Iris pigment epithelial cell (primary cell): ENCODE measurements at regions not wholly inside any gene's neighbourhood (a gene's known extent, or its start where the extent isn't known, plus 50 kb on each side); places are given as distances from the start of the nearest gene placed in this dataset.
"Not testable (repeated sequence)": the region's sequence is repeated elsewhere in the genome, so short reads cannot be mapped to it uniquely, and the experiment has no call there.

ENCODE experiments used
- DNase-seq: peaks from one replicate; pipeline ENCODE4 v3.0.0-alpha.2; 2011; ENCODE audit warnings: low read depth

DNA sequence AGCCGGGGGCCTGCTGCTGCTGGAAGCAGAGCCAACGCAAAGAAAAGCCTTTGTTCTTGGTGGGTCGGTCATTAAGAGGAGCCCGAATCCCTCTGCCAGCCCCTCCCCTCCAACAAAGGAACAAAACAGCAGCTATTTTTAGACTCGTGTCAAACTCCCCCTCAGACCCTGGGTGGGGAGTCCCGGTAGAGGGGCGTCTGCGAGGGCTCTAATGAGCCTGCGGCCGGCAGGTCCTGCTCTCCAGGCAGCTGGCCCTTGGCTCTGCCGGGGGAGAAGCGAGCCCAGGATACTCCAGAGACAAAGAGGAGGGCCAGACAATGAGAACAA, 114.0 kb downstream of the LHX2 start:
- no peak for DNase-seq

DNA sequence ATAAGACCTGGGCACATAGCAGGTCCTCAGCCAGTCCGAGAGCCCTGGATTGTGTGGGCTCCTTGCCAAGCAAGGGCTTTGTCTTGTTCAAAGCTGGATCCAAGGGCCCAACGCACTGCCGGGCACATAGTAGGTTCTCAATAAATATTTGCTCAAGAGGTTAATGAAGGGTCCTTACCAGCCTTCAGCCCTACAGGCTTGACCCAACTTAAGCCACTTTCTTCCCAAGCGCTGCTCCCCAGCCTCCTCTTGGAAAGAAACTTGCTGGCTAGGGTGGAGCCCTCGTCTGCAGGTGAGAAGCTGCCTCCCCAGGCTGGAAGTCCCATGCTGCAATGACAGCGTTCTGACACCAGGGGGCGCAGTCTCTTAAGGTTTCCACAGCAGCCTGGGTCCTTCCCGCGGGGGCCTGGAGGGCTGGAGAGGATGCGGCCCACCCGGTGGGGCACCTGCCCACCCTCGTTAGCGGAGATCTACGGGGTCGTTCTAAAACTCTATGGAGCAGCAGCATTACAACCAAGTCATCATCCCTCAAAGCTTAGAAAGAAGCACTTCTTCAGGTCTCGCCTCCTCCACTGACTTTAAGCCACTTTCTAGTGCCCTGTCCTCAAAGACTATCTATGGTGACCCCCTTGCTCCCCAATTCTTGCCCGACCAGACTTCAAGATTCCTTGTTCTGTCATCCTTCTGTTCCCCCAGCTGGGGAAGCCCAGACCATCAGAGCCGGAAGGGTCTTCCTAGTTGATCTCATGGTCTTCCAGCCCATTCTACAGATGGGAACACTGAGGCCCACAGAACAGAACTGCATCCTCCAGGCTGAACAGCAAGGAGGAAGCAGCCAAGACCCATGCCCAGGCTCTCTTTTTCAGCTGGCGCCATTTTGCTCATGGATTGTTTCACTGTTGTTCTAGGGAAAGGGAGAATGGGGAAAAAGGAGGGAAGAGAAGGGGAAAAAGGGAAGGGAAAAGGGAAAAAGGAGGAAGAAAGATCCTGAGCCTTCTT, 115.4 kb downstream of the LHX2 start:
- DNase-seq, result peak; percentile 56

DNA sequence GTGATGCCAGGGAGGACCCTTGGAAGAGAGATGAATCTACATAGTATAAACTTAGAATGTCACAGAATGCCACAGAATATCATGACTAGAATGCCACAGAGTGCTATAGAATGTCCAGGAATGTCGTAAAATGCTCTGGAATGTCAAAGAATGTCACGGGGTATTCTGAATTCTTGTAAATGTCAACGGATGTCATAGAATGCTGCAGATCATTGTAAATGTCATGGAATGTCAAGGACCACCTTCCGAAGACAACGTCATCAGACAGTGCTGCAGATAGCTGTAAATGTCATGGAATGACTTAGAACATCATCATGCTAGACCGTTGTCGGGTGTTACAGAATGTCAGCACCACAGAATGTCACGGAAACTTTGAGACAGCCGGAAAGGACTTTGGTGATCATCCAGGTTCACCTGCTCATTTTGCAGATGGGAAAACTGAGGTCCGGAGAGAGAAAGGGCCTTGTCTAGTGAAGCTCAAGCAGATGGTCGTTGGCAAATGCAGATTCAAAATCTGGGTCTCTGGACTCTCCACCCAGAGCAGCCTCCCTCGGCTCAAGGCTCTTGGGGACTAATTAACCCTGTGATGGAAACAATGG, 117.1 kb downstream of the LHX2 start:
- DNase-seq, result no peak

DNA sequence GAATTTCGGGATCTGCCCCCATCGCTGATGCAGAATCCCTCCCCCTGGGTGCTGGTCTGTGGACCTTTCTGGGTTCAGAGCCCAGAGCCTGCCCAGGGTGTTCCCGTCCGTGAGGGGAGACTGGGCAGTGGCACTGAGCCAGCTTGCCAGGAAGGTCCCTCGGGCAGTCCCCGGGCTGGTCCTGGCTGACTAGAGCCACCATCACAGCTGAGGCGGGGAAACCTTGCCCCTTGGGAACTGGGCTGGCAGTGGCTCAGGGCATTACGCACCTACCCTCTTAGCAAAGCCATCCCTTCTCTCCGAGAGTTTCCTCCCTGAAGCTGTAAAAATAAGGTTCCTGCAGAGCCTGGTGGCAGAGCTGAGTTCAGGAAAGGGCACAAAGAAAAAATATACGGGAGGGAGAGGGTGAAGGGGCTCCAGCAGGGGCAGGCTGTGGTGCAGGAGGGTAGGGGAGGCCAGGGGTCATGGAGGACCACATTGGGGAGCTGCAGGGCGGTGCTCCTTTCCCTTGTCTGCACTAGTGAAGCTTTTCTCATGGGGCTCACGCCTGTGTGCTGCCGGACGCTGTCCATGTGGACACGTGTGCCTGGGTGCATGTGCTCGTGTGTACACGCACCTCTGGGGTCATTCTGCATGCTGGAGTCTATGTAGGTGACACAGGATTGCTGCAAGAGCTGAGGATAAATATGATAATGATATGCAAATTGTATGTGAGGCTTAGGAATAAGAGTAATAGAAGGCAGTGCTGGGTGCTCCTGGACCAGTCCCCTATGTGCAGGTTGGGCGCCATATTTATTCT, 118.9 kb downstream of the LHX2 start:
- DNase-seq, result no peak

DNA sequence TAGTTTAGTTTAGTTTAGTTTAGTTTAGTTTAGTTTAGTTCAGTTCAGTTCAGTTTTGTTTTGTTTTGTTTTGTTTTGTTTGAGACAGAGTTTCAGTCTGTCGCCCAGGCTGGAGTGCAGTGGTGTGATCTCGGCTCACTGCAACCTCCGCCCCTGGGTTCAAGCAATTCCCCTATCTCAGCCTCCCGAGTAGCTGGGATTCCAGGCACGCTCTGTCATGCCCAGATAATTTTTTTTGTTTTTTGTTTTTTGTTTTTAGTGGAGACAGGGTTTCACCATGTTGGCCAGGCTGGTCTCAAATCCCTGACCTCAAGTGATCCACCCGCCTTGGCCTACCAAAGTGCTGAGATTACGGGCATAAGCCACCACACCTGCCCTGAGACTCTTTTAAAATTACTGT, 120.0 kb downstream of the LHX2 start:
- DNase-seq, result not testable (repeated sequence)

DNA sequence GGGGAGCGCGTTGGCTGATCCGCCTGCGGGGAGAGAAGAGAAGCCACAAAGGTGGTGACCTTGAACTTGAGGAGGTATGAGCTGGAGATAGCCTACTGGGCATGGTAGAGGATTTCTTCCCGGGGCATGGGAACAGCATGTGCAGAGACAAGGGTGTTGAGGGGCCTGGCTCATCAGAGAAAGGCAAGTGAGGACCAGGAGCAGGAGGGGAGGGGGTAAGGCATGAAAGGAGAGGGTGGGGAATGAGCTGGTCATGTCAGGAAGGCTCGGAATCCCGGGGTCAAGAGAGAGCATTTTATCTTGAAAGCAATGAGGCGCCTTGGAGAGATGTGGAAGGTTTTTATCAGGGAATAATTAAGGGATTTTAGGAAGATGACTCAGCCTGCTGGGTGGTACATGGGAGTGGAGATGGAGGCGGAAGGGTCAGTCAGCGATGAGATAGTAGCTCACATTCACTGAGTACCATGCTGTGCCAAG, 121.1 kb downstream of the LHX2 start:
- DNase-seq, result no peak

DNA sequence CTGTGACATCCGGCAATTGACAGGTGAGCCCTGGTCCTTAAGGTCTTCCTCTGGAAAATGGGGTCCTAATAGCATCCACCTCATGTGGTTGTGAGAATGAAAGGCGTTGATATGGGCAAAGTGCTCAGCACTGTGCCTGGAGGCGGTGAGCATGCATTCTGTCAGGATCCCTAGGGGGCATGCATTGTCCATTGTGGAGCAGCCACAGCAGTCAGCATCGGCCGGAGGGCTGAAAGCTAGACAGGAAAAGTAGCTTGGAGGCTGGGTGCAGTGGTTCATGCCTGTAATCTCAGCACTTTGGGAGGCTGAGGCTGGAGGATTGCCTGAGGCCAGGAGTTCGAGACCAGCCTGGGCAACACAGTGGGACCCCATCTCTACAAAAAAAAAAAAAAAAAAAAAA, 122.2 kb downstream of the LHX2 start:
- DNase-seq, result peak; percentile 43

DNA sequence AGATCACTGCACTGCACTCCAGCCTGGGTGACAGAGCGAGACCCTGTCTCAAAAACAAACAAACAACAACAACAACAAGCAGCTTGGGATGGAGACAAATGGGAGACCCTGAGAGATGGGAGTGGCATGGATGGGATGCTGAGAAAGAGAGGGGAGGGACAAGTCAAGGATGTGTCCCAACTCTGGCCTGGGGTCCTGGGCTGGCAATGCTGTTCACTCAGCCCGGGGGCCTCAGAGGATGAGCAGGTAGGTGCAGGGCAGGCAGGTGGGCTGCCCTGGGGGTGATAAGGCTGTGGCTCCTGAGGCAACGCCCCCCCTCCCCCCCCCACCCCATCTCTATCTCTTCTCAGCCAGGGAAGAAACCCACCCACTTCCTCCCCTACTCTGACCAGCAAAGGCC, 123.0 kb downstream of the LHX2 start:
- no peak for DNase-seq

DNA sequence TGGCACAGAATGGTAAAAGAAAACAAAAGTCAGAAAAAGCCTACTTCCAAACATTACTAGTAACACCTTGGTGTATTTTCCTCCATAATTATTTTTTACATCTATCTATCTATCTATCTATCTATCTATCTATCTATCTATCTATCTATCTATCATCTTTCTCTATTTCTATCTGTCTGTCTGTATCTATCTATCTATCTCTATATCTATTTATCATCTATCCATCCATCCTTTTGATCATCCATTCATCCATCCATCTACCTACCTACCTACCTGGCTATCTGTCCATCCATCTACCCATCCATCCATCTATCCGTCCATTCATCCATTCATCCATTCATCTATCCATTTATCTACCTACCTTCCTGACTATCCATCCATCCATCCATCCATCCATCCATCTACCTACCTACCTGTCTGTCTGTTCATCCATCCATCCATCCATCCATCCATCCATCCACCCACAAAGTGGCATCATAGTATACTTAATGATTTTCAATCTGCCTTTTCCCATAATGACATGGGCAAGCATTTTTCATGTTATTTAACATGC, 121.9 kb upstream of the NEK6 start:
- DNase-seq, result no peak

DNA sequence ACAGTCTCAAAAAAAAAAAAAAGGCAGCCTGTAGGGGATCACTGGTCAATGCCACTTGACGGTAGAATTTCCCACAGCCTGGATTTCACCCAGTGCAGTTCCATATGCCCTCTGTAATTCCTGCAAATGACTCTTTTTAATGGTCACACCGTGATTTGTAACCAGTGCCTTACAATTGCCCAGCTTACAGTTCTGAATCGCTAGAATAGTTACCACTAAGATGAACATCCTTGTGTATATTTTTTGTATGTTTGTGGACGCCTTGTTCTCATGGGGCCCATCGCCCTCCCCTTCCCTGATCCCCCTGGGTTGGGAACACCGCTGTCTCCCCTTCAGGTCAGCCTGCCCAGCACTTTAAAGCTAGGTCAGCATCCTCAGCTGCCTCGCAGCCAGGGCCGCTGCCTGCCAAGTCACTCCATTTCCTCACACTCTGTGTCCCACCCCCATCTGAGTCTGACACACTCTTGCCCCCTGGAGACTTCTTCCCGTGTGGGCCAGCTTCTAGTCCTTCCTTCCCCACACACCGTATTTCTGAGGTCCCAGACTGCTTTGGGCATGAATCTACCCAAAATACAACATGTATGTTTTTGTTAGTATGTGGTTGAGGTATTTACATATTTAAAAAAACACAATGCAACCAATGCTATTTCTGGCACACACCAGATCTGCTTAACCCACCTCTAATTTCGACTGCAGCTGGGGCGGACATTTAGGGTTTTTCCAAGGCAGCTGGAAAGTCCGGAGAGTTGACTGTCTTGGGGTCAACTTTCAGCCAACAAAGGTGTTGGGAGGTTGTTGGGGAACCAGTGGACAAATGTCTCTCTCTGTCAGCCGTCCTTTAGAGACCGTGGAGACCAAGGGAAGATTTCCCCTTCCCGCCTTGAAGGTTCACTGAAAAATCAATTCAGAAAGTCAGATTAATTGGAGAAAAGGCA, 120.5 kb upstream of the NEK6 start:
- no peak for DNase-seq

DNA sequence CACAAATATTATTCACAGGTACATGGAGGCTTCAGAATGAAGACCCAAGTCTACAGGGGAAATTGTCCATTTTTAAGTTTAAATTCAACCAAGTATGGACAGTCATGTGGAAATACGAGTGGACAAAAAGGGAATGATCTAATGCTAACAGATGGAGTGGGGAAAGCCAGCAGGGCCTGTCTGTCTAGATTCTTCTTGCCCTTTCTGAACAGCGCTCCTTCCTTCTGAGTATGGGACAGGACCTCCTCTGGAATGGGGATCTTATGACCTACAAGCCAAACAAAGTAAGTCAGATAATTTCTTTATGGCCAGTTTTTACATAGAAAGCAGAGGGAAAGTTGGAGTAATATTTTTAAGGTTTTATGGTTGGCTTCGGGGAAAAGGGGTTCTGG, 119.8 kb upstream of the NEK6 start:
- DNase-seq, result no peak

DNA sequence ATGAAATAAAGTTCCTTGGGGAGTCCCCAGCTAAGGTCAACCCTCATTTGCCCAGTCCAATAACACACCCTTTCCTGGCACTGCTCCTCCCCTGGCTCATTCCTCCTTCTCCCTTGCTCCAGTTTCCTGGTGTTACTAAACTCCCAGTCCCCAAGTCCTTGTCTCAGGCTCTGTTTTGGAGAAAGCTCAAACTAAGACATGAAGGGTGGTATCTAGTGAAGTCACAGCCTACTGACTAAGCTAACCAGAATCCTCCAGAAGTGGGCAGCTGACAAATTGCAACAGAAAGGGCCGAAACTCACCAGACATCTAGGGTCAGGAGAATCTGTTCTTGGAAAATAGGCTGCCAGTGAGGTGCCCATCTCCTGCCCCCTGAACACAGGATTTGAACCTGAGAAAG, 118.7 kb upstream of the NEK6 start:
- DNase-seq, result peak; percentile 67

DNA sequence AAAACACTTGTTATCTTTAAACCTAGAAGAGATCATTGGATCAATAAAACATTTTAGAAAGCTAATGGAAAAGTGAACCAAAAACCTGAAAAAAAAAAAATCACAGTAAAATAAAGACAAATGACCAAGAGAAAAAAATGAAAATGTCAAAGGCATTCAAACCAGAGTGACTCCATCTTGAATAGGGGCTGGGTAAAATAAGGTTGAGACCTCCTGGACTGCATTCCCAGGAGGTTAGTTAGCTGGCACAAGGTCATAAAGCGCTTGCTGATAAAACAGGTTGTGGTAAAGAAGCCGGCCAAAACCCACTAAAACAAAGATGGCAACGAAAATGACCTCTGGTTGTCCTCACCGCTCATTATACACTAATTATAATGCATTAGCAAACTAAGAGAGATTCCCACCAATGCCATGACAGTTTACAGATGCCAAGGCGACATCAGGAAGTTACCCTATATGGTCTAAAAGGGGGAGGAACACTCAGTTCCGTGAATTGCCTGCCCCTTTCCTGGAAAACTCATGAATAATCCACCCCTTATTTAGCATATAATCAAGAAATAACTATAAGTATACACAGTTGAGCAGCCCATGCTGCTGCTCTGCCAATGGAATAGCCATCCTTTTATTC, 116.7 kb upstream of the NEK6 start:
- no peak for DNase-seq

DNA sequence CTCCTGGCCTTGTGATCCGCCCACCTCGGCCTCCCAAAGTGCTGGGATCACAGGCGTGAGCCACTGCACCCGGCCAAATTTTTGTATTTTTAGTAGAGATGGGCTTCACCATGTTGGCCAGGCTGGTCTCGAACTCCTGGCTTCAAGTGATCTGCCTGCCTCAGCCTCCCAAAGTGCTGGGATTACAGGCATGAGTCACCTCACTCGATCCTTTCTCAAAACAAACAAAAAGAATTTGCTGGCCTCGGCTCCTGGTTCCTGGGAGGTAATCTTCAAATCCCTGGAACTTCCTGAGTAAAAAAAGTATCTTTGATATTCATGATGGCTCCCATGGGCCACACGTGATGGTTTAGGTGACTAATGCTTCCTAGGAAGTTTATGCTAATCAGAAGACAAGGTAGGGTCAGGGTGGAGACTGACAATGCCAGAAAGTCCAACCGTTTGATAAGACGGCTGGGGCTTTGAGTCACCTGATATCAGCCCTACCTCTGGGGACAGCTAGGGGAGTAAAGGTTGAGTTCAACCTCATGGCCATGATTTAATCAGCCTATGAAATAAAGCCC, 113.1 kb upstream of the NEK6 start:
- peak; percentile 82 for DNase-seq

DNA sequence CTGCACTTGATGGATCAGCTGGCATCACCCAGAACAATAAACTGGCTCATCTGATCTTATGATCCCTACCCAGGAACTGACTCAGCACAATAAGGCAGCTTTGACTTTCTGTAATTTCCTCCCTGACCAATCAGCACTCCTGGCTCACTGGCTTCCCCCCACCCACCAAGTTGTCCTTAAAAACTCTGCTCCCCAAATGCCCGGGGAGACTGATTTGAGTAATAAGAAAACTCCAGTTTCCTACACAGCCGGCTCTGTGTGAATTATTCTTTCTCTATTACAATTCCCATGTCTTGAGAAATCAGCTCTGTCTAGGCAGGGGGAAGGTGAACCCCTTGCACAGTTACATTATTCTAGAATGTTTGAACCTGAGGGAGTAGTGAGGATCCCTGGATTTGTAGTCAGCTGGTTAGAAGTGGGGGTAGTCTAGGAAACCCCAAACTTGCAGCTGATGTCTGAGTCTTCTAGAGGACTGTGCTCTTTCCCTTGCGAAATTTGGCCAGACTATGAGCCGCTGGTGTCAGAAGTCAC, 111.7 kb upstream of the NEK6 start:
- DNase-seq, result peak; percentile 30

DNA sequence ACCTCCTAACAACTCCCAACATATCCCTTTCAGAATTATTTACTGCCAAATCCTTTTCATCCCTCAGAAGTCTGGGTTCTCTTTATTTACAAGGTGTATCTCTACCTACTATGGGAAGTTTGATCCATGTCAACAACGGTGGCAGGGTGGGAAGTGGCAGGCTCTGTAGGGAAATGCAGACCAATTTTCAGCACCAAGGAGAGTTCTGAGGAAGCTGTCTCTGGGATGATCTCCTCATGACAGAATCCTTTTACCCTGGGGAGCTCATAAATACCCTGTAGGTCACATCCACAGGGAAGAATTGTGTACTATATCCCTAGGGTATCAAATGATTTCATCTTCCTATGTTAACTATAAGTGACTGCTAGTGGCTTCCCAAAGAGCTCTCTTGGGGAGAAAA, 107.8 kb upstream of the NEK6 start:
- DNase-seq, result no peak

DNA sequence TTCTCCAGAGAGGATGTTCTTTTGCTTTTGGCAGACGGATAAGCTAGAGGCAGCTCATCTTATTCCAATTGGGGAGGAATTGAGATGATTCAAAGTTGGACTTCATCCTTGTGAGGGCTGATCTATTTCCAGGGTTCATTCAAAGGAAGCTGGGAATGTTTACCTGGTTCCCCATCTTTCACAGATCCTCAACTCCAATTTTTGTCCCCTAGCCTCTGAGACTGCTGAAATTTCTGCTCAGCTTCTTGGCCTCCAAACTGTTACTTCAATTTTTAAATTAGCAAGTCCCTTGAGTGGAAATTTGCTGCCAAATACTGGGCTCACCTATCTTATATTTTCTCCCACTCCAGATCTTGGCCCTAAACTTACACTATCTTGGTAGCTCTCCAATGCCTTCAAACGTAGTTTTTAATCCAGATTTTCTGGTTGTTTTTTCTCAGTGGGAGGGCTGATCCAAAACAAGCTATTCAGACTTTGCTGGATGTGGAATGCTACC, 93.9 kb upstream of the NEK6 start:
- no peak for DNase-seq

DNA sequence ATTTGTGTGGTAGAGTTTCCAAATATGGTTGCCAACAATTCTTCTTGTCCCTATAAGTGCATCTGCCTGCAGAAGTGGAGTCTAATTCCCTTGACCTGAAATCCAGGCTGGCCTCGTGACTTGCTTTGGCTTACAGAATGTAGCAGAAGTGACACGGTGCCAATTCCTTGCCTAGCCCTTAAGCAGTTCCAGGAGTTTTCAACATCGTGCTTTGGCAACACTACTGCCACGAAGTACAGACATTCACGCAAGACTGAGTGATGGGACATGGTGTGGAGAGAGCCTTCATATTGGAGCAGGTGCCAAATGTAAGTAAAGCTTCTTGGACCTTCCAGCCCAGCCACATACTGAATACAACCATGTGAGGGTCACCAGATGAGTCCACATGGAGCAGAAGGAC, 92.9 kb upstream of the NEK6 start:
- DNase-seq, result no peak

DNA sequence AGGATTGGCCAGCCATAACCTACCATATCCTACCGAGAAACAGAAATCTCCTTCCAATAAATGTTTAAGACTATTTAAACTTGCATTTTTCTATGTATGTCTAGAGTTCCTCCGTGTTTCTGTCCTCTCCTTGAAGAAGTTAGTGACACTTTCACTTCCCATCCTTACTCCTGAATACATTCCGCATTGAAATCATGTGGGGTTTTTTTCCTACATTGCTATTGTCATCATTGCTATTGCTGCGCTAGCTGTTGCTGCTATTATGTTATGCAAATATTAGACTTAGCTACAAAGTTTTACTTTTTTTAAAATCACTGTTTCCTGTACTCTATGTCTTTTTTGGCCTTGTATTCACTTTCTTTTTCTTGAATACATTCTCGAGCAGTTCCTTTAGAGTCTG, 83.3 kb upstream of the NEK6 start:
- DNase-seq, result no peak

DNA sequence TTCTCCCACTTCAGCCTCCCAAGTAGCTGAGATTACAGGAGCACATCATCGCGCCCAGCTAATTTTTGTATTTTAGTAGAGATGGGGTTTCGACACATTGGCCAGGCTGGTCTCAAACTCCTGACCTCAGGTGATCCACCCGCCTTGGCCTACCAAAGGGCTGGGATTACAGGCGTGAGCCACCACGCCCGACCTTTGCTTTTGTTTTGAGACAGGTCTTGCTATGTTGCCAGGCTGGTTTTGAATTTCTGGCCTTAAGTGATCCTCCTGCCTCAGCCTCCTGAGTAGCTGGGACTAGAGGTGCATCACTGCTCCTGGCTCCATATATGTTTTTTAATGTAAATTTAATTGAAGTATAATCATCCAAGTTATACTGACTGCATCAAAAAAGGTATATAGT, 80.2 kb upstream of the NEK6 start:
- not testable (repeated sequence) for DNase-seq
